Activated gamma-delta T cell treated with Interleukin-2 at 50 U/mL for 16 hours (primary cell): ENCODE measurements at regions not wholly inside any gene's neighbourhood (a gene's known extent, or its start where the extent isn't known, plus 50 kb on each side); places are given as distances from the start of the nearest gene placed in this dataset.

ENCODE experiments used
- DNase-seq: peaks from one replicate; pipeline ENCODE4 v3.0.0-alpha.2; 2020

DNA sequence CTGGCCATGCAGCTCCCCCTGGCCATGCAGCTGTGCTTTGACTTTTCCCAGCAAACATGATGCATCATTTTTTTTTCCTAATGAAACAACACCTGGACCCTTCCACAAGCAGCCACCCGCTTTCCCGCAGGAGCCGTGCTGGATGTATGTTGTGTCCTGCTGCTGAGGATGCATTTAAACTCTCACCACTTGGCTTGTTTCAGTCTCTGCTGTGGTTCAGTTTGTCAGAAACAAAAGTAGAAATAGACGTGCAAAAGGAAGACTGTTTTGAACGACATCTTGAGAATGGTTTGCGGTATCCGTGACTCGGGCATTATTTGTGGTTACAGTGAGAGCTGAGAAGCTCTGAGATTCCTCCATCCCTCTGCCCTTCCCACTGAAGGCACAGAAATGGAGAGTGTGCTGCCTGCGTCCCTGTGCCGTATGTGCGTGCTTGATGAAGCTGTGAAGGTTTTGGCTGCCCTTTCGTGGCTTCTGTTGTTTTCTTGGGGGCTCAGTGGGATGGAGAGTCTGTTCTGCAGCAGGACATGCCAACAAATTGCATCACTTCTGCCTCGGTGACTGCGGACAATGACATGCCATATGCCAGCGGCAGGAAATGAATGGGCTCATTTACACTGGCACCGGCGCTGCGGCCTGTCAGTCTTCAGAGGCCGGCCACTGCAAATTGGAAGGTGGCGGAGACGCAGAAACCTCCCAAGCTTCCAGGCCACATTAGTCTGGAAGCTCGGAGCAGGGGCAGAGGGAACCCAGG lies 417.7 kb upstream of the SALL3 start:
- DNase-seq, result no peak

DNA sequence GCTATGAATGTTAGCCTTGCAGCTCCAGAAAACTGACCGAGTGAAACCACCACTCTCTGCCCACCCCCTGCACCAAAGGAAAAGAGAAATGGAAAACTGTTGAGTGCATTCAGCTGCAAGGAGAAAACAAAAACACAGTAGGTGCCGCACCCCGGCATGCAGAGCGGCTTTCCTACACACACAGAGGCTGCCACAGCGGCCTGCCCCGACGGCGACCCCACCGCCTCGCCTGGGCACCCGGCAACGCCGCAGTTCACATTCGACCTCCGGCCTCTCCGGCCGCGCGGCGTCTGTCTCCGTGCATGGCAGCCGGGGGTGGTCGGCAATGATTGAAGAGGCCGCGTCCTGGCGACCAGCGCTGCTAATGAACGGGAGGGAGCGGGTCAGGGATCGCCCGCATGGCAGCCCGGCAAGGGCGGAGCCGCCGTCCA lies 417.1 kb upstream of the SALL3 start:
- DNase-seq, result no peak

DNA sequence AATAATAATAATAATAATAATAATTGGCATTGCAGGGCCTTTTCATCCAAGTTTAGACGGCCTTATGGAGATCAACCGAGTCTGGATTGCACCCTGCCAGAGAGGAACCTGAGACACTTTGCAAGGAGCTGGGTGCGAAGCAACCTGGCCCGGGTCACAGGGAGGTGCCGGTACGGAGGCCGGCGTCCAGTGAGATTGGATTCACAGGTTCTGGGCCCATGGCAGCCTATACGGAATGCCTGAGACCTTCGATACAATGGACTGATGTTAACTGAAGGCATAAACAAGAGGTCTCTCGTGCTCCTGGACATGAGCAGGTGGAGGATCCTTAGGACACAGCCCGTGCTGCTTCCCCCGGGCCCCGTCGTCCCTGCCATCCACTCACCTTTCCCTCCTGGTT lies 416.5 kb upstream of the SALL3 start:
- no peak for DNase-seq

DNA sequence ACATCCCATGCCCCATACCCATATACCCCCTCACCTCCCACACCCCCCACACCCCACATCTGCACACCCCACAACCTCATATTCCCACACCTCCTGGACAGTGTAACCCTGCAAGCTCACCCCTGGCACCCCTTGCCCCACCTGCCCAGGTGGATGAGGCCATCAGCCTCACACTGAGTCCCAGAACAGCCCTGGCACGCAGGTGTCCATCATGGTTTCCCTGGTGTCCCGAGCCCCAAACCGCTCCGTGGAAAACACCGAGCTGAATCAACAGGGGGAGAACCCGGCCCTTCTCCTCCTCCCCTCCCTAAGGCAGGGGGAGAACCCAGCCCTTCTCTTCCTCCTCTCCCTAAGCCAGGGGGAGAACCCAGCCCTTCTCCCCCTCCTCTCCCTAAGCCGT lies 415.6 kb upstream of the SALL3 start:
- DNase-seq, result no peak

DNA sequence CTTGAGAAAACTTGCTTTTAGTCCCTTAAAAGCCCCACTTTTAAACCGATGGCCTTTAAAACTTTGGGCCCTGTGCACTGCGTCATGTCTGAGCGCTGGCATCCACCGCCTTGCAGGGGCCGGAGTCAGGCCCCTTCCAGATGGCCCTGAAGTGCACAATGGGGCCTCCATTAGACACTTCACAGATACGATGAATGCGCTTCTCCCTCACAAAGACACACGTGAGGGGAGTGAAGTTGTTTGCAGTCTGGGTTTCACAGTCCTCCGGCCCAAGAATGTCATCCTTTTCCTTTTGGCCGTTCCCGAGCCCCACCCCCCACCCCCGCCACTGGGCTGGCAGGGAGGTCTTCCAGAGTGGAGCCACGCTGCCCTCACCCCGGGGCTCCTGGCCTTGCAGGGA lies 415.1 kb upstream of the SALL3 start:
- no peak for DNase-seq

DNA sequence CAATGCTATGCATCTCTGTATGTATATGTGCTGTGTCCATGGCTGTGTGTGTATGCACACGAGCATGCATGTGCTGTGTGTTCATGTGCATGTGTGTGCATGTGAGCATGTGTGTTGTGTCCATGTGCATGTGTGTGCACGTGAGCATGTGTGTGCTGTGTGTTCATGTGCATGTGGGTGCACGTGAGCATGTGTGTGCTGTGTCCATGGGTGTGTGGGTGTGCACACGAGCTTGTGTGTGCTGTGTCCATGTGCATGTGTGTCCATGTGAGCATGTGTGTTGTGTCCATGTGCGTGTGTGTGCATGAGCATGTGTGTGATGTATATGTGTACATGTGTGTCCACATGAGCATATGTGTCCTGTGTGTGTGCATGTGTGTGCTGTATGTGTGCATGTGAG lies 414.4 kb upstream of the SALL3 start:
- DNase-seq, result no peak

DNA sequence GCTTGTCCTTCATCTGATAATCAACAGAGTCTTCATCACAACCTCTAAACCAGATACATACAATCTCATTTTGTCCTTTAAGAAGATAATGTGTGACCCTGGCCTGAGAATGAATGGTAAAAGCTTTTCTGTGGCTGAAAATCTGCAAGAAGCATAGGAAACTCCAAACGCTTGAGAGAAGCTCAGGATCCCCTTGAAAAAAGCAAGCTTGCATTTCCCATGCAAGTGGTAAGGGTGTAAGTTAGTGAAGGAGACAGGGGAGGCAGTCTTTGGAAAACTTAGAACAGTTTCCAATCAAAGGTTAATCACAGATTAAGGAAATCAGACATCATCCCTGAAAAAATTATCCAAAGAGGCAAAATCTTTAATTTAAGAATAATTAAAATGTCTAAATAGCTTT lies 413.6 kb upstream of the SALL3 start:
- DNase-seq, result no peak

DNA sequence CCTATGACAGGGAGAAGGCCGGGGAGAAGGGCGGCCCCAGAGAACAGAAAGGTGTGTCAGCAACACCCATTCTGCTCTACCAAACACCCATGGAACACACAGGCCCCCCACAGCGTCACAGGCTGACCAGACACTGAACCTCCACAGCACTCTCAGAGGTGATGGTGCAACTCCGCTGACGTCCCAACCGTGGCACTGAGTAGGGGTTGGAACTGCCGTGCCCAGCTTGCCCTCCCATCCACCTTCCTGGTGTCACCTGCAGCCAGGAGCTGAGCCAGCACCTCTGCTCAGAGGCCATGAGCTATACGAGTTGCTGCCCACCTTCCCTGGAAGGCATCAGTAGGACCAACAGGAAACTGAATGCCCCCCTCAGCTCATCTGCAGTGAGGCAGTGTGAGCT lies 412.9 kb upstream of the SALL3 start:
- no peak for DNase-seq

DNA sequence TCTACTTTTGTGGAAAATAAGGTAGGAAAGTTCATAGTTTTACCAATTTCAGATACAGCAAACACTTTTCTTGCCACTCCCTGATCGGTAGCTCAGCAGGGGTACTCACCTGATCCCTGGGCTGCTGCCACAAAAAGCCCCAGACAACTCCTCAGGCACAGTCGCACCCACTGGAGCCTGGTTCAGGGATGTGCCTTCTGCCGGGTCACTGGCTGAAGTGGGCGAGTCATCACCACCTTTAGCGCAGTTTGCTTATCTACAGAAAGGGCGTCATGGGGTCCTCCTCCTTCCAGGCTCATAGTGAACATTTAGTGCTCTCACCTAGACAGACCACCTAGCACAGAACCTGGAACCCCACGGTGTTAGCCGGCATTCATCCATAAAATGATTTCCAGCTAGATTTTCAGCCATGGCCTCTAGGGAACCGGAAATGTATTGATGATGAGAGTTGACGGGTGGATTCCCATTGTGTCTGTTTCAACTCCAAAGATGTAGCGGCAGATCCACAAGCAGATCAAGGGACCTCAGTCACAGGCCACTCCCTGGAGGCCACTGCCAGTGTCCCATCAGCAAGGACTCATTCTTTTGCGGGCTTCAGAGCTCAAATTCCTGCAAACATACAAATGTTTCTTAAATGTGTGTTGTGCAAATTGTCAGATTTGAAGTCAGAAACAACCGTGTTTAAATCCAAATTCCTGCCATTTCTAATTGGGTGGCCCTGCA lies 408.4 kb upstream of the SALL3 start:
- no peak for DNase-seq

DNA sequence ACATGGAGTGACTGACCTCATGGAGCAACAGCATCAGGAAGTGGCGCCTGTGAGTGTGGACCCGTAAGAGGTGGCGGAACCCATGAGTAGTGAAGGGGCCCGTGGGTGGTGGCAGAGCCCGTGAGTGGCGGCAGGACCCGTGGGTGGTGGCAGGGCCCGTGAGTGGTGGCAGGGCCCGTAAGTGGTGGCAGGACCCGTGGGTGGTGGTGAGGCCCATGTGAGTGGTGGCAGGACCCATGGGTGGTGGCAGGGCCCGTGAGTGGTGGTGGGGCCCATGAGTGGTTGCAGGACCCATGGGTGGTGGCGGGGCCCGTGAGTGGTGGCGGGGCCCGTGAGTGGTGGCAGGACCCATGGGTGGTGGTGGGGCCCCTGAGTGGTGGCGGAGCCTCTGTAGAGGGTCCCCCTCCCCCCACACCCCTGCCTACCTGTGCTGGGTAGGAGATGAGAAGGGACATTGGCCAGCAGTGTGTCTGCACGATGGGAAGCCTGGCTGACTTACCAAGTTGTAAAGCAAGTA lies 407.7 kb upstream of the SALL3 start:
- DNase-seq, result no peak

DNA sequence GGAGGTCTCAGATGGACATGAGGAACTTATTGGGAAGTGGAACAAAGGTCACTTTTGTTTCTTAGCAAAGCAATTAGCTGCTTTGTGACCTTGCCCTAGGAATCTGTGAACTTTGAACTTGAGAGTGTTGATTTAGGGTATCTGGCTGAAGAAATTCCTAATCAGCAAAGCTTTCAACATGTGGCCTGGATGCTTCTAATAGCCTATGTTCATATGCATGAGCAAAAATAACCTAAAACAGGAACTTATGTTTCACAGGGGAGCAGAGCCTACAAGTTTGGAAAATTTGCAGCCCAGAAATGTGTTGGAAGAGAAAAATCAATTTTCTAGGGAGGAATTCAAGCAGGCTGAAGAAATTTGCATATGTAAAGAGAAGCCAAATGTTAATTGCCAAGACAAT lies 405.8 kb upstream of the SALL3 start:
- no peak for DNase-seq

DNA sequence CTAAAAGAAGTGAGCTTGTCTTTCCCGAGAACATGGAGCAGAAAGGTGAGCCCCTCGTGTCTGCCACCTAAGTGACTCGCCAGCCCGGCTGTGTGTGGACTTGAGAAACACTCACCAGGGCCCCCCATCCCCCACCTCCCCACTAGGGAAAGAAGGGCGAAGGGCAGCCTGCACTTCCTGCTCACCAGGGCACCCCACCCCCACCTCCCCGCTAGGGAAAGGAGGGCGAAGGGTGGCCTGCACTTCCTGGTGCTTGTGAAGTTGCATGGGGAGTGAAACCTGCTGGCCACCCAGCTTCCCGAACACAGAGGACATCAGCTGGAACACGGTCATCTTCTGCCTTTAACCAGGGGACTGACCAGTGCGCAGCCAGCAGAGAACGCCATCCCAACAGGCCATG lies 402.7 kb upstream of the SALL3 start:
- no peak for DNase-seq

DNA sequence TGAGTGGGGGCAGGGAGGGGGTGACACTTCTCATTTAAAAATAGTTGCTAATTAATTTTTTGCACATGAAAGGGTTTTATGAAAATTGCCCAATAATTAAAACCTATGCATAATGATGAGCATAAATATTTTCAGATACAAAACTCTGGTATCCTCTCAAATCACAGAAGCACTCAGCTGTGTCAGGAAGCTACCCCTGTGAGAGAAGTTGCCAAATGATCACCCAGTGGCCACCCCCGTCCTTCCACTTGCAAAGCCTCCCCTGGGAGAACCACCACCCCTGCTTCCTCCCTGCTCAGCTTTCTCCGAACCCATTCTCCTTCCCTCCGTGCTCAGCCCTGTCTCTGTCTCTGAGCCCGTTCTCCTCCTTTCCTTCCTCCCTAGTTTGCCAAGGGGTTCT lies 400.2 kb upstream of the SALL3 start:
- DNase-seq, result no peak

DNA sequence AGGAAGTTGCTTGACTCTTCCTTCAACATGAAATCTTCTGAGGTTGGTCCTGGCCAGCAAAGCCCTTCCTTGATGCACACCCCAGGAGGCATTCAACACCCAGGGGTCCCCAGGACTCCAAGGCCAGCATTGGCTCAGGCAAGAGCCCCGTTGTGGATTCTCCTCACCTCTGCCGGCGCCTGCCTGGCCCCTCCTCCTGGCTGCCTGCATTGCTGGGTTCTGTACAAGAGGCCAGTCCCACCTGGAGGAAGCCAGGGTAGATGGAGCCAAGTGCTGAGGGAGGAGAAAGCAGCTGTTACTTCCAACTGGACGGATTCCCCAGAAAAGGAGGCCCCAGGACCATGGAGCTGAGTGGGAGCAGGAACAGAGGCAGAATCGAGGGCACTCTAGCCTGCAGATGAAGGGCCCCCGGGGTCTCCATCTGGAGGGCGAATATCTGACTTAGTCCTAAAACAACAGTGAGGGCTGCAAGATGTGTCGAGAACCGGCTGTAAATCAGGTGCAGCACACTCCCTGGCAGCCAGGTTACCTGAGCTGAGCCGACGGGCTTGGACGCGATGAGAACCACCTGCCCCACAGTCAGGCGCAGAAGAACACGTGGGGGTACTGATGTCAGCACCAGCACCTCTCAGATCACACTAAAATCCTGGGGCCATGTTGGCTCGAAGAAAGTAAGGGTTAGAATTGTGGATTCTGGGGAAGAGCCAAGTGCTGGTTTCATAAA lies 399.6 kb upstream of the SALL3 start:
- no peak for DNase-seq

DNA sequence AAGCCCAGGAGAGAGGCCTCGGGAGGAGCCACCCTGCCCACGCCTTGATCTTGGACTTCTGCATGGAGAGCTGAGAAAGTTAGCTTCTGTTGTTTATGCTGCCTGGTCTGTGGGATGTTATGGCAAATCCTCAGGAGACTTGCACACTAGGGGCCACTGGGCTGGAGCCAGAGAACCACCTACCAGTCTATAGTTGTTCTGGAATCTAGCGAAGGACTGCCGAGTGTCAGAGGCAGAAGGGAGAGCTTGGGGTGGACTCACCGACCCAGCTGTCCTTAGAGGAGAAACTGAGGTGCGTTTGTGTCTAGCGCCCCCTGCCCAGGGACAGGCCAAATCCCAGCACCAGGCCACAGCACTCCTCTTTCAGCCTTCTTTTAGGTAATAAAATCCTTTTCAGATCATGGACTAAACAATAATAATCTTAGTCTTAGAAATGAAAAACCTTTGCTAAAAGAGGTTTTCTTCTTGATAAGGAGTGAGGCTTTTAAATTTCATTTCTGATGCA lies 398.7 kb upstream of the SALL3 start:
- DNase-seq, result no peak

DNA sequence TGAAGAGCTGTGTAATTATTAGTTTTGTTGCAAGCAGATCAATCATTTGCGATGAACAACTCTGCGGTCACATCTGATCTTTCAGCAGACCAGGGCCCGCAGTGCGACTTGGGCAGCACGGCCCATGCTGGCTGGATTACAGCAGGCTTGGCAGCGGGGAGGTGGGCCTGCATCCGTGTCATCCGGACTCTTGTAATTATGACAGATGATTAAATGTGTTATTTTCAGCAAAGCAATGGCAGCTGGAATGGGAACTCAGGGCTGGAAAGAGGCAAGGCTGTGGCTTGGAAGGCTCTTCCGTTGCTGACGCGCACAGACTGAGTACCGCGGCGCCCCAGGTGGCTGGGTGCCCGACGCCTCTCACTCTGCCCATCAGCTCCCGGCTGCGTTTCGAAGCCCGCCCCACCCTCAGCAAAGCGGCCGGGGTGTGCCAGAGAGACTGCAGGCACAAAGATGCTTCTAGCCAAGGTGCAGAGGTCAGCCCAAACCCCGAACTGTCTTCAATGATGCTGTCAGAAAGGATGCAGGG lies 397.4 kb upstream of the SALL3 start:
- no peak for DNase-seq

DNA sequence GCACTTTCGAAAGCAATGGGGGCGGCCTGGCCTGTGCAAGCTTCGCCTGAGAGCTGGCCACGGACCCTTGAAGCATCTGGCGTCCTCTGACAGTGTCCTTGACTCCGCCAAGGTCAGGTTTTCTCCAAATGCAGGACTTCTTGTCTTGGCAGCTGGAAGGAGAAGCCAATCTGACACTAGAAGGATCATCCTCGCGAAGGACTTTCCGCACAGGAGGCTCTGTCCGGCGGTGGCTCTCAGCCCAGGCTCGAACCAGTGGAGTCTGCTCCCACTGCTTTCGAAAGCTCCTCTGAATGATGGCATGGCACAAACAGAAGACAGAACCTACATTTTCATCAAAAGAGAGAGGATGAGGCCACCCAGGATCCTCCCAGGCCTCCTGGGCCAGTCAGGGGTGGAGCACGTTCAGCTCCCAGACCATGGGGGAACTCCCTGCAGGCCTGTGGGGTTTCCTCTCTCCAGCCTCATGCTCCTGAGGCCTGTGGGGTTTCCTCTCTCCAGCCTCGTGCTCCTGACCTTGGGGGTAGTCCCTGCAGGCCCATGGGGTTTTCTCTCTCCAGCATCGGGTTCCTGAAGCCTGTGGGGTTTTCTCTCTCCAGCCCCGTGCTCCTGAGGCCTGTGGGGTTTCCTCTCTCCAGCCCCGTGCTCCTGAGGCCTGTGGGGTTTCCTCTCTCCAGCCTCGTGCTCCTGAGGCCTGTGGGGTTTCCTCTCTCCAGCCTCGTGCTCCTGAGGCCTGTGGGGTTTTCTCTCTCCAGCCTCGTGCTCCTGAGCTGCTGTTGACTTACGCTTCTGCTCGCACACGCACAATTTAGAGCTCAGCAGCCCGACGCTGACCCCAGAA lies 396.5 kb upstream of the SALL3 start:
- DNase-seq, result no peak

DNA sequence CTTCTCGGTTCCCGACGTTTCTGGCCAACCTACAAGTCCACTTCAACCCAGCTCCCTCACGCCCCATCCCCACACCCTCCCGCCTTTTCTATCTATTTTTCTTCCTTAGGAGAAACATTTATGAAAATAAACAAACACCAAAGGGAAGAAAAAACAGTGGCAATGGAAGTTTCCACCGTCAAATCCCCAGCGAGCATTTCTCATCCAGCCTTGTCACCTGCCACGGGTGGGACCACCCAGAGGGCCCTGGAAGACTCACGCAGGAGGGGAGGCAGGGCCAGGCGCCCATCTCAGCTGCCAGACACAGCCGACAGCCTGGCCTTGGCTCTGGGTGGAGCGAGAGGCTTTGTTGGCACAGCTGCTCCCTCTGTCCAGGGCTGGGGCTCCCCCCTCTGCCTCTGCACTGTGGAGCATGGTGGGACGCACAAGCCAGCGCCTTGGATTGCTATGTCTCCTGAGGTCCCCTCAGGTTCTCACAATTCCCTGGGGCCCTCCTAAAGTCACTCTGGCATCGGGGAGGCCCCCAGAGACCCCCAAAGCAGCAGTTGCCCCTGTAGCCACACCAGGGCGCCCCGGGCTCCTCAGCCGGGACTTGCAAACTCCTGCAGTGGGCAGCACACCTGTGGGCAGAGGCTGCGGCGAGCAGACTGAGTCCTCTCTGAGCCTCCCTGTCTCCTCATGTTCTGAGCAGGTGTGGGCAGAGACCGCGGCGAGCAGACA lies 395.7 kb upstream of the SALL3 start:
- no peak for DNase-seq

DNA sequence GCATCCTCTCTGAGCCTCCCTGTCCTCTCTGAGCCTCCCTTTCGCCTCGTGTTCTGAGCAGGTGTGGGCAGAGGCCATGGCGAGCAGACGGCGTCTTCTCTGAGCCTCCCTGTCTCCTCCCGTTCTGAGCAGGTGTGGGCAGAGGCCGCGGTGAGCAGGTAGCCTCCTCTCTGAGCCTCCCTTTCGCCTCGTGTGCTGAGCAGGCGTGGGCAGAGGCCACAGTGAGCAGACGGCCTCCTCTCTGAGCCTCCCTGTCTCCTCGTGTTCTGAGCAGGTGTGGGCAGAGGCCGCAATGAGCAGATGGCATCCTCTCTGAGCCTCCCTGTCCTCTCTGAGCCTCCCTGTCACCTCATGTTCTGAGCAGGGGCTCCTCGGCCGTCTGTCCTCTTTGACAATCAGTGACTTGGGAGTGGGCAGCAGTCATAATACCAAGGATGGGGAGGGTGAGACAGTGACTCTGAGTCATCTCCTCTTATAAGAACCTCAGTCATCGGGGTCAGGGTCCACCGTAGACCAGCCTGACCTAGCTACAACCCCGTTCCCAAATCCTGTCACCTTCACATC lies 395.1 kb upstream of the SALL3 start:
- DNase-seq, result no peak

DNA sequence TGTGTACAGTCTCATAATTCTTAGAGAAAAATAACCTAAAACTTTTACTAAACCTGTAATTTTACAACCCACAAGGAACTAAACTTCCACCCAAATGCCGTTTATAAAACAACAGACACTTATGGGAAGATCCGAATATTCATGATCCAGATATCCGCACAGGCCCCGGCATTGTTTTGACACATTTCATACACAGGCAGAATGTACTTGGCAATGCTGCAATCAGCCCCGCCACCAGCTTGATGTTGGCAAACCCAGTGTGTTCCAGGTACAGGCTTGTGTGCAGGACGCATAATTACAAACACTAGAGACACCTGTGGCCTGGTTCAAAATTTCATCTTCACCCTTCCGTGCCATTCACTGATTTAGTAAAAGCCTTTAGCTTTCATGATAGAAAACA lies 393.0 kb upstream of the SALL3 start:
- no peak for DNase-seq

DNA sequence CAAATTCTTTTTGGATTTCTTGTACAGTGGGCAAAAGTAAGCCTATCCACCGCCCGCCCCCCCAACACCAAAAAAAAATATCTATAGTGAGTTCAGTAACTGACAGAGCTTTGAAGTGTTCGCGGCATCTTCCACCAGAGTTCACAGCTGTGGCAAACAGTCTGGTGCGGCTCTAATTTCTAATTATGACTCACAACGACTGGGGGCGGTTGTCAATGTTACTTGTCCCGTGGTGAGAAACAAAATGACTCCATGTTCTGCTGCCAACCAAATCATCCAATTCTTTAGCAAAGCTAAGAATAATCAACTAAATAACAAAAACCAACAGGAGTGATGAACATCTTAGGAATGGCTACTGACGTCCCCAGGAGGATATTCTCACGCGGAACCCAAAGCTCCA lies 392.5 kb upstream of the SALL3 start:
- DNase-seq, result no peak
